Liver (tissue), 8 donors: ENCODE measurements at regions not wholly inside any gene's neighbourhood (a gene's known extent, or its start where the extent isn't known, plus 50 kb on each side); places are given as distances from the start of the nearest gene placed in this dataset.

Experiments used
- DNase-seq: peaks from one replicate; pipeline ENCODE4 v3.0.0-alpha.2; 2017; ENCODE audit warnings: low spot score
- H3K27ac ChIP-seq, 2 donors: one replicate each; pipeline ENCODE4 v1.7.0; 2013; ENCODE audit warnings: inconsistent platforms in 2 of 2, low read length in 2 of 2, control low read depth in 1 of 2, low read depth in 1 of 2, mild to moderate bottlenecking in 1 of 2
- H3K27me3 ChIP-seq, 4 donors: one replicate each; pipeline versions ENCODE4 v1.6.1 to v1.7.0; 2013; ENCODE audit warnings: low read length in 3 of 4, inconsistent platforms in 1 of 4, mild to moderate bottlenecking in 1 of 4, moderate library complexity in 1 of 4; ENCODE audit not compliant: control insufficient read depth in 4 of 4, insufficient read depth in 4 of 4
- H3K36me3 ChIP-seq, 4 donors: one replicate each; pipeline versions ENCODE4 v1.6.1 to v1.7.0; 2013; ENCODE audit warnings: low read length in 3 of 4, mild to moderate bottlenecking in 3 of 4, low read depth in 1 of 4, moderate library complexity in 1 of 4; ENCODE audit not compliant: control insufficient read depth in 4 of 4, insufficient read depth in 3 of 4
- H3K4me1 ChIP-seq, 4 donors: one replicate each; pipeline versions ENCODE4 v1.6.1 to v1.7.0; 2013; ENCODE audit warnings: low read length in 3 of 4, mild to moderate bottlenecking in 3 of 4, moderate library complexity in 1 of 4; ENCODE audit not compliant: control insufficient read depth in 4 of 4, insufficient read depth in 4 of 4
- H3K4me3 ChIP-seq, 3 donors: one replicate each; pipeline versions ENCODE4 v1.6.1 to v1.7.0; 2013; ENCODE audit warnings: low read length in 3 of 3, control low read depth in 1 of 3, low read depth in 1 of 3, mild to moderate bottlenecking in 1 of 3
- H3K9ac ChIP-seq, 2 donors: one replicate each; pipeline ENCODE4 v1.7.0; 2013; ENCODE audit warnings: low read length in 2 of 2, mild to moderate bottlenecking in 2 of 2, moderate library complexity in 2 of 2, control low read depth in 1 of 2, low read depth in 1 of 2
- H3K9me3 ChIP-seq, 4 donors: one replicate each; pipeline versions ENCODE4 v1.6.1 to v1.7.0; 2013; ENCODE audit warnings: low read length in 3 of 4; ENCODE audit not compliant: control insufficient read depth in 4 of 4
- ATF3 ChIP-seq: IDR thresholded peaks from 2 replicates; pipeline ENCODE4 v1.6.1; 2016; ENCODE audit warnings: antibody characterized with exemption
- CTCF ChIP-seq: fragments of 150-350 bp; IDR thresholded peaks from 2 replicates; pipeline ENCODE4 v1.5.1; 2017; ENCODE audit warnings: improper control_type of control experiment, low read depth, low read length; ENCODE audit not compliant: missing input control
- EGR1 ChIP-seq, 2 donors: IDR thresholded peaks; 2 replicates each; pipeline ENCODE4 v1.6.1; 2016 to 2018; ENCODE audit warnings: antibody characterized with exemption in 2 of 2, low read depth in 2 of 2
- FOXA1 ChIP-seq: IDR thresholded peaks from 2 replicates; pipeline ENCODE4 v1.6.1; 2016; ENCODE audit warnings: antibody characterized with exemption
- FOXA2 ChIP-seq: IDR thresholded peaks from 2 replicates; pipeline ENCODE4 v1.6.1; 2016; ENCODE audit warnings: antibody characterized with exemption
- GABPA ChIP-seq, 2 donors: IDR thresholded peaks in 1 of 2; conservative IDR thresholded peaks in 1 of 2; 2 replicates each; pipeline ENCODE4 v1.6.1; 2016; ENCODE audit warnings: antibody characterized with exemption in 2 of 2, mild to moderate bottlenecking in 1 of 2, moderate library complexity in 1 of 2
- HNF4A ChIP-seq, 2 donors: conservative IDR thresholded peaks; 2 replicates each; pipeline ENCODE4 v1.6.1; 2016; ENCODE audit warnings: antibody characterized with exemption in 2 of 2, mild to moderate bottlenecking in 2 of 2
- HNF4G ChIP-seq: IDR thresholded peaks from 2 replicates; pipeline ENCODE4 v1.6.1; 2016; ENCODE audit warnings: antibody characterized with exemption
- JUND ChIP-seq, 2 donors: IDR thresholded peaks; 2 replicates each; pipeline ENCODE4 v1.6.1; 2016; ENCODE audit warnings: antibody characterized with exemption in 2 of 2
- MAX ChIP-seq: IDR thresholded peaks from 2 replicates; pipeline ENCODE4 v1.6.1; 2016; ENCODE audit warnings: antibody characterized with exemption
- NR2F2 ChIP-seq: IDR thresholded peaks from 2 replicates; pipeline ENCODE4 v1.6.1; 2016; ENCODE audit warnings: antibody characterized with exemption
- RAD21 ChIP-seq, 2 donors: IDR thresholded peaks; 2 replicates each; pipeline ENCODE4 v1.6.1; 2016; ENCODE audit warnings: antibody characterized with exemption in 2 of 2, mild to moderate bottlenecking in 2 of 2
- REST ChIP-seq: IDR thresholded peaks from 2 replicates; pipeline ENCODE4 v1.6.1; 2016; ENCODE audit warnings: antibody characterized with exemption, mild to moderate bottlenecking
- RXRA ChIP-seq, 2 donors: IDR thresholded peaks; 2 replicates each; pipeline ENCODE4 v1.6.1; 2017 to 2018; ENCODE audit warnings: antibody characterized with exemption in 2 of 2, mild to moderate bottlenecking in 1 of 2
- SP1 ChIP-seq: IDR thresholded peaks from 2 replicates; pipeline ENCODE4 v1.6.1; 2018; ENCODE audit warnings: antibody characterized with exemption, mild to moderate bottlenecking
- TAF1 ChIP-seq: conservative IDR thresholded peaks from 2 replicates; pipeline ENCODE4 v1.6.1; 2016; ENCODE audit warnings: antibody characterized with exemption, mild to moderate bottlenecking
- YY1 ChIP-seq: IDR thresholded peaks from 2 replicates; pipeline ENCODE4 v1.6.1; 2016; ENCODE audit warnings: antibody characterized with exemption, mild to moderate bottlenecking
- ZBTB33 ChIP-seq: IDR thresholded peaks from 2 replicates; pipeline ENCODE4 v1.6.1; 2016; ENCODE audit warnings: antibody characterized with exemption
- WGBS: extraction: QIAGEN DNeasy Blood & Tissue Kit; methylation state at CpG from one replicate; pipeline ENCODE4 v1.1.7; 2013; 5-methylcytosine and 5-hydroxymethylcytosine counted together
- donor health status: healthy.
- donor health status: healthy.
- donor health status: healthy.
- donor health status: healthy.
- donor health status: healthy.

- Histone ChIP-seq H3K9ac (no peak overlapping the region), H3K36me3 (no peaks in the 10 kb centered on the region), H3K27ac (no peak overlapping the region), H3K4me1 (no peaks in the 10 kb centered on the region), H3K9me3 (no peaks in the 10 kb centered on the region), H3K4me3 (no peak overlapping the region), H3K27me3 (no peaks in the 10 kb centered on the region)
- TF ChIP-seq TAF1, result no peak
- TF ChIP-seq HNF4G, result no peak
- no peak for TF ChIP-seq HNF4A (conservative IDR thresholded peaks at IDR 0.05)
- TF ChIP-seq ATF3, result no peak
- no peak for TF ChIP-seq GABPA (IDR thresholded peaks at IDR 0.05 in 1 of 2, conservative IDR thresholded peaks at IDR 0.05 in 1 of 2)
- 83% methylated on average over 11 of the region's 11 CpGs for WGBS
- no peak for DNase-seq
Observed at GRCh38 chr7:432256-432655, 87.4 kb downstream of the PDGFA start.

- H3K9ac ChIP-seq, result no peak overlapping the region
Observed at GRCh38 chr7:432933-433332, 86.7 kb downstream of the PDGFA start.

More at GRCh38 chr7:432933-433332, 86.7 kb downstream of the PDGFA start:
- Histone ChIP-seq H3K4me1 (no peaks in the 10 kb centered on the region), H3K4me3 (no peak overlapping the region), H3K27me3 (no peaks in the 10 kb centered on the region), H3K27ac (no peak overlapping the region), H3K9me3 (no peaks in the 10 kb centered on the region), H3K36me3 (no peaks in the 10 kb centered on the region)
- DNase-seq, result no peak
- 88% methylated on average over 11 of the region's 11 CpGs for WGBS
- TF ChIP-seq RAD21 (IDR thresholded peaks at IDR 0.05) (no peak), EGR1 (IDR thresholded peaks at IDR 0.05; ENCODE audit: low read depth in 2 of 2) (no peak), REST (no peak), GABPA (IDR thresholded peaks at IDR 0.05 in 1 of 2, conservative IDR thresholded peaks at IDR 0.05 in 1 of 2) (no peak), YY1 (no peak), FOXA1 (no peak), CTCF (no peak), MAX (no peak), RXRA (IDR thresholded peaks at IDR 0.05) (no peak), HNF4A (conservative IDR thresholded peaks at IDR 0.05) (no peak), NR2F2 (no peak), SP1 (no peak), FOXA2 (no peak), ATF3 (no peak), JUND (IDR thresholded peaks at IDR 0.05) (no peak), TAF1 (no peak), ZBTB33 (no peak), HNF4G (no peak)
